Mesothelial cell of epicardium (in vitro differentiated cells): ENCODE measurements at regions not wholly inside any gene's neighbourhood (a gene's known extent, or its start where the extent isn't known, plus 50 kb on each side); places are given as distances from the start of the nearest gene placed in this dataset.

Source experiments
- DNase-seq, 2 experiments: peaks; one replicate each; pipeline ENCODE4 v3.0.0; 2021; ENCODE audit warnings: low spot score in 2 of 2; ENCODE audit not compliant: unreplicated experiment in 2 of 2
- H3K27ac Mint-ChIP-seq: 2 replicates; pipeline ENCODE4 v1.8.0; 2021; ENCODE audit warnings: mixed read lengths
- H3K27me3 Mint-ChIP-seq: 2 replicates; pipeline ENCODE4 v1.8.0; 2021; ENCODE audit warnings: low read depth, mixed read lengths
- H3K36me3 Mint-ChIP-seq: 2 replicates; pipeline ENCODE4 v1.8.0; 2021; ENCODE audit warnings: mixed read lengths
- H3K4me1 Mint-ChIP-seq: 2 replicates; pipeline ENCODE4 v1.8.0; 2021; ENCODE audit warnings: mixed read lengths
- H3K4me3 Mint-ChIP-seq: 2 replicates; pipeline ENCODE4 v1.8.0; 2021; ENCODE audit warnings: mild to moderate bottlenecking, moderate library complexity, mixed read lengths
- H3K9me3 Mint-ChIP-seq: 2 replicates; pipeline ENCODE4 v1.8.0; 2021; ENCODE audit warnings: mixed read lengths
- CTCF ChIP-seq: fragments of 200-600 bp; sonication (generic); IDR thresholded peaks from one replicate; pipeline ENCODE4 v1.5.0; 2021; ENCODE audit warnings: antibody characterized with exemption; ENCODE audit not compliant: unreplicated experiment

GRCh38 chr4:187077744-187078401, 354.2 kb upstream of the FAT1 start:
- DNase-seq, result no peak
- Mint-ChIP-seq H3K4me3 (no peak overlapping the region), H3K4me1 (peaks cover 11% of the 10 kb centered on the region), H3K27ac (no peak overlapping the region), H3K9me3 (no peaks in the 10 kb centered on the region), H3K36me3 (no peaks in the 10 kb centered on the region), H3K27me3 (peaks cover 13% of the 10 kb centered on the region)
- TF ChIP-seq CTCF, result no peak

DNA sequence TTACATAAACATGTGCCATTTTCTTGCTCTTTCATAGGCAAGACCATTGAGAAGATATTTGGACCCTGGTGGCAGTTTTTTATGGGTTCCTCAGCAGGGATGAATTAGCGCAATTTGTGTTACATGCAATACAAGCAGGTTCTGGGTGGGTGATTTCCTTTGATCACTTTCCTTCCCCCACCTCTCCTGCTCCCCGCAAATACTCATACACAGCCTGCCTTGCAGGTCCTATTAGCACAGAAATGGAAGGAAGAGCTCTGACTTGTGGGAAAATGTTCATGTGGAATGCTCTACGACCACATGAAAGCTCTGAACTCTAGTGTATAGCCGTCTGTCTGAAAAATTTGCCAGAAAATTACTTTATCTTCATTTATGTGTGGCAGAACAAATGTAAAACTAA, 361.0 kb upstream of the FAT1 start:
- DNase-seq, result no peak
- H3K4me3 Mint-ChIP-seq, result no peak overlapping the region
- peaks cover 6% of the 10 kb centered on the region for H3K4me1 Mint-ChIP-seq
- H3K36me3 Mint-ChIP-seq, result no peaks in the 10 kb centered on the region
- no peak for TF ChIP-seq CTCF
- no peak overlapping the region for H3K27ac Mint-ChIP-seq
- H3K9me3 Mint-ChIP-seq, result no peaks in the 10 kb centered on the region
- H3K27me3 Mint-ChIP-seq, result peaks cover 45% of the 10 kb centered on the region

DNA sequence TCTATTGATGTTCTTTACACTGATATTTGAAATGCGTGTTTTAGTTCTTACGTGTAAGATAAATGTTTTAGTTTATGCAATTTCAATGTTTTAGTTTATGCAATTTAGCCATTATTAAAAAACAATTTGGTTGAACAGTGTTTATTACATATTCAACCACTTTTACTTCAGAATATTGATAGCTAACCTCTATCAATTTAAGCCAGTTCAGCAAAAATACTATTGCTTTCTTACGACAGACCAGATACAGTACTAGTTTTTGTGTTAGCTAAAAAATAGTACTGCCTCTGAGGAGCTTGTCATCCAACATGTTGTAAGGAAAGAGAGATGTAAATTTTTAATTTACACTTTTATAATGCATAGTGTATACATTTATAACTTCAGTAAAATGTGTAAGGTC, 361.7 kb upstream of the FAT1 start:
- TF ChIP-seq CTCF, result no peak
- Mint-ChIP-seq H3K27me3 (peaks cover 45% of the 10 kb centered on the region), H3K4me1 (peaks cover 6% of the 10 kb centered on the region), H3K36me3 (no peaks in the 10 kb centered on the region), H3K27ac (no peak overlapping the region), H3K9me3 (no peaks in the 10 kb centered on the region), H3K4me3 (no peak overlapping the region)
- no peak for DNase-seq

DNA sequence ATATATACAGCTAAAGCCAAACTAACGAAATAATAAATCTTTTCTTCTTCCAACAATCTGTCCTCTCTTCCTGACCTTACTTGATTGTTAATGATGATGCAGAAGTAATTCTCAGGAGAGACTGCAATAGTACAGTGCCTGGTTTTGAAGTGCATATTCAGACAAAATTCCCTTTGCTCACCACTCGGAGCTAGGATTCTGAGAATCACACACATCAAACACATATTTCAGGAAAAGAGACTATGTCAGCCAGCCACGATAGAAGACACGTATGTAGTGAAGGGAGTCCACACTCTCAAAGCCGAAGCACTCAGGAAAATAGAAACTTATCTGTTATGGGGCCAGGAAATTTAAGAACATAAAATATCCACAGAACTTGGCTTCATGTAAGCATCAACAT, 362.5 kb upstream of the FAT1 start:
- peaks cover 49% of the 10 kb centered on the region for H3K27me3 Mint-ChIP-seq

DNA sequence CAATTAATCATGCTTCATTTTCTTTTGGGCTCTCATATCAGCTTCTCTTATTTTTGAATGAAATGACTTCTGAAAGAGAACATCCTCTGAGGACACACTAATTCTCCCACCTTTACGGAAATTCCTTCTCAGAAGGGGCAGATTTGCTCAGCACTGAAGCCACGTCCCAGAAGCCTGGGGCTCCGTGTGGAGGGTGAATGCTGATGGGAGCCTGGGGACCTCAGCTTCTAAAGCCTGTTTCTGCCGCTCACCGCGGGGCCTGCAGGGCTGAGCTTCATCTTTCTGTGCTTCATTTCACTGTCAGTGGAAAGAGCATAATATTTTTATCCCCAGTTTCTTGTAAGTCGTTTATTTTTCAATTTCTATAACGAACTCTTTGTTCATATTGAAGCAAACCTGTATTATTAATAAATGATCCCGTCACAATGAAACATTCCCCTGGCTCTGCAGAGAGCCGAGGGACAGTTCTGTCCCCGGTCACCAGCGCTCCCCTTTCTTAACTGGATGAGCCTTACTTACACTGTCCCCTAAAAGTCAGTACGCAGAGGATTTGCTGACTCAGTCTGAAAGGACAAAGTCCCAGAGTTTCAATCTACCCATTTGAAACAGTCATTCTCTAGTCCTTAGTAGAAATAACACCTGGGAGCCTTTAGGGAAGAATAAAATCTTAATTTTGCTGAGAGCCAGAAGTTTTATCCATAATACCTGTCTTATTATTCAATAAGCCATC, 364.6 kb upstream of the FAT1 start:
- Mint-ChIP-seq H3K9me3 (peaks cover 3% of the 10 kb centered on the region), H3K4me1 (peaks cover 8% of the 10 kb centered on the region), H3K27ac (no peak overlapping the region), H3K27me3 (peaks cover 39% of the 10 kb centered on the region), H3K4me3 (no peak overlapping the region), H3K36me3 (no peaks in the 10 kb centered on the region)
- no peak for TF ChIP-seq CTCF
- DNase-seq, result no peak

More for the DNA sequence above, 362.5 kb upstream of the FAT1 start:
- no peak for TF ChIP-seq CTCF
- H3K4me1 Mint-ChIP-seq, result peaks cover 6% of the 10 kb centered on the region
- H3K9me3 Mint-ChIP-seq, result peaks cover 3% of the 10 kb centered on the region
- H3K27ac Mint-ChIP-seq, result no peak overlapping the region
- H3K36me3 Mint-ChIP-seq, result no peaks in the 10 kb centered on the region
- DNase-seq, result no peak
- no peak overlapping the region for H3K4me3 Mint-ChIP-seq
